HG03175 (cell line): ENCODE measurements at regions not wholly inside any gene's neighbourhood (a gene's known extent, or its start where the extent isn't known, plus 50 kb on each side); places are given as distances from the start of the nearest gene placed in this dataset.

Source experiments
- ATAC-seq: cut with Tn5 transposase; IDR thresholded peaks from one replicate; pipeline ENCODE4 v1.9.1; 2021; ENCODE audit warnings: mild to moderate bottlenecking, moderate library complexity; ENCODE audit not compliant: unreplicated experiment

GRCh38 chr5:57538341-57538955 is 55.8 kb upstream of the ACTBL2 start:
- no peak for ATAC-seq

- no peak for ATAC-seq
Measured at GRCh38 chr5:57537811-57538210, 55.2 kb upstream of the ACTBL2 start.

GRCh38 chr5:57532513-57533497 is 50.2 kb upstream of the ACTBL2 start:
- ATAC-seq, result no peak
